HEK293 (cell line): ENCODE measurements at regions not wholly inside any gene's neighbourhood (a gene's known extent, or its start where the extent isn't known, plus 50 kb on each side); places are given as distances from the start of the nearest gene placed in this dataset.

Experiments
- PRDM10 ChIP-seq: fragments of 450-650 bp; formaldehyde crosslinking; IDR thresholded peaks from 2 replicates; pipeline ENCODE4 v1.5.1; 2016; ENCODE audit warnings: missing biosample characterization, missing genetic modification characterization
- YY1 ChIP-seq: fragments of 450-650 bp; formaldehyde crosslinking; IDR thresholded peaks from 2 replicates; pipeline ENCODE4 v1.5.1; 2018; ENCODE audit warnings: missing biosample characterization, missing genetic modification characterization
- ZBTB10 ChIP-seq: fragments of 450-650 bp; formaldehyde crosslinking; IDR thresholded peaks from 2 replicates; pipeline ENCODE4 v1.5.1; 2016; ENCODE audit warnings: missing biosample characterization, missing genetic modification characterization
- ZNF140 ChIP-seq: fragments of 450-650 bp; formaldehyde crosslinking; IDR thresholded peaks from 2 replicates; pipeline ENCODE4 v1.5.1; 2016; ENCODE audit warnings: missing biosample characterization, missing genetic modification characterization
- ZNF157 ChIP-seq: fragments of 450-650 bp; formaldehyde crosslinking; IDR thresholded peaks from 2 replicates; pipeline ENCODE4 v1.5.1; 2016; ENCODE audit warnings: missing biosample characterization, missing genetic modification characterization
- ZNF274 ChIP-seq, 2 experiments: fragments of 200-500 bp in 1 of 2; fragments of 450-650 bp in 1 of 2; sonication (Bioruptor generic) in 1 of 2; formaldehyde crosslinking in 1 of 2; IDR thresholded peaks; 2 replicates each; pipeline versions ENCODE4 v1.5.1 to v1.6.1; 2014 to 2016; ENCODE audit warnings: borderline replicate concordance in 1 of 2, inconsistent platforms in 1 of 2, low read length in 1 of 2, missing biosample characterization in 1 of 2, missing genetic modification characterization in 1 of 2
- ZNF416 ChIP-seq: fragments of 450-650 bp; formaldehyde crosslinking; IDR thresholded peaks from 2 replicates; pipeline ENCODE4 v1.5.1; 2016; ENCODE audit warnings: missing biosample characterization, missing genetic modification characterization
- ZNF426 ChIP-seq: fragments of 450-650 bp; formaldehyde crosslinking; IDR thresholded peaks from 2 replicates; pipeline ENCODE4 v1.5.1; 2017; ENCODE audit warnings: missing biosample characterization, missing genetic modification characterization, mild to moderate bottlenecking, inconsistent platforms, moderate library complexity
- ZNF548 ChIP-seq: fragments of 450-650 bp; formaldehyde crosslinking; IDR thresholded peaks from 2 replicates; pipeline ENCODE4 v1.5.1; 2016; ENCODE audit warnings: missing biosample characterization, missing genetic modification characterization
- ZNF704 ChIP-seq: fragments of 450-650 bp; formaldehyde crosslinking; IDR thresholded peaks from 2 replicates; pipeline ENCODE4 v1.5.1; 2016; ENCODE audit warnings: missing biosample characterization, missing genetic modification characterization
- ZNF747 ChIP-seq: fragments of 450-650 bp; formaldehyde crosslinking; IDR thresholded peaks from 2 replicates; pipeline ENCODE4 v1.5.1; 2016; ENCODE audit warnings: missing biosample characterization, missing genetic modification characterization
- ZNF785 ChIP-seq: fragments of 450-650 bp; formaldehyde crosslinking; IDR thresholded peaks from 2 replicates; pipeline ENCODE4 v1.5.1; 2016; ENCODE audit warnings: missing biosample characterization, missing genetic modification characterization
- TF ChIP-seq, protein P1 (sequence below): fragments of 450-650 bp; formaldehyde crosslinking; IDR thresholded peaks from 2 replicates; pipeline ENCODE4 v1.5.1; 2016; ENCODE audit warnings: missing biosample characterization, missing genetic modification characterization

DNA sequence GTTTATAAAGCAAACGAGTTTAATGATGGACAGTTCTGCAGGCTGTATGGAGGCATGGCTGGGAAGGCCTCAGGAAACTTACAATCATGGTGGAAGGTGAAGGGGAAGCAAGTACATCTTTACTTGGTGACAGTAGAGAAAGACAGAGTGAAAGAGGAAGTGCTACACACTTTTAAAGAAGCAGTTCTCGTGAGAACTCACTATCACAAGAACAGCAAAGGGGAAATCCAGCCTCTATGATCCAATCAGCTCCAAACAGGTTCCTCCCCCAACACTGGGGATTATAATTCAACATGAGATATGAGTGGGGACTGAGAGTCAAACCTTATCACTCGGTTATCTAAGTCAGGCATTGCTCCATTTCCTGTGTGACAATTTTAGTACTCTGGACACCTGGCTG is 189.9 kb upstream of the CNTN1 start:
- no peak for TF ChIP-seq ZNF140 (tag by site-specific recombination)
- no peak for TF ChIP-seq YY1 (tag by site-specific recombination)
- TF ChIP-seq ZNF426 (tag by site-specific recombination): no peak
- TF ChIP-seq PRDM10 (tag by site-specific recombination): no peak
- no peak for TF ChIP-seq ZNF785
- TF ChIP-seq ZNF548 (tag by site-specific recombination): no peak
- TF ChIP-seq ZBTB10 (tag by site-specific recombination): no peak
- TF ChIP-seq ZNF157 (tag by site-specific recombination): no peak
- TF ChIP-seq ZNF274 (IDR thresholded peaks at IDR 0.05; ENCODE audit: low read length): no peak
- TF ChIP-seq ZNF274 (tag by site-specific recombination; IDR thresholded peaks at IDR 0.05; ENCODE audit: borderline replicate concordance): no peak
- TF ChIP-seq, protein P1, sequence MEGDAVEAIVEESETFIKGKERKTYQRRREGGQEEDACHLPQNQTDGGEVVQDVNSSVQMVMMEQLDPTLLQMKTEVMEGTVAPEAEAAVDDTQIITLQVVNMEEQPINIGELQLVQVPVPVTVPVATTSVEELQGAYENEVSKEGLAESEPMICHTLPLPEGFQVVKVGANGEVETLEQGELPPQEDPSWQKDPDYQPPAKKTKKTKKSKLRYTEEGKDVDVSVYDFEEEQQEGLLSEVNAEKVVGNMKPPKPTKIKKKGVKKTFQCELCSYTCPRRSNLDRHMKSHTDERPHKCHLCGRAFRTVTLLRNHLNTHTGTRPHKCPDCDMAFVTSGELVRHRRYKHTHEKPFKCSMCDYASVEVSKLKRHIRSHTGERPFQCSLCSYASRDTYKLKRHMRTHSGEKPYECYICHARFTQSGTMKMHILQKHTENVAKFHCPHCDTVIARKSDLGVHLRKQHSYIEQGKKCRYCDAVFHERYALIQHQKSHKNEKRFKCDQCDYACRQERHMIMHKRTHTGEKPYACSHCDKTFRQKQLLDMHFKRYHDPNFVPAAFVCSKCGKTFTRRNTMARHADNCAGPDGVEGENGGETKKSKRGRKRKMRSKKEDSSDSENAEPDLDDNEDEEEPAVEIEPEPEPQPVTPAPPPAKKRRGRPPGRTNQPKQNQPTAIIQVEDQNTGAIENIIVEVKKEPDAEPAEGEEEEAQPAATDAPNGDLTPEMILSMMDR (tag by site-specific recombination): no peak
- TF ChIP-seq ZNF416: no peak
- TF ChIP-seq ZNF747 (tag by site-specific recombination): no peak
- TF ChIP-seq ZNF704 (tag by site-specific recombination): no peak
